GM23338 (cell line): ENCODE measurements at regions not wholly inside any gene's neighbourhood (a gene's known extent, or its start where the extent isn't known, plus 50 kb on each side); places are given as distances from the start of the nearest gene placed in this dataset.

Source experiments
- ATAC-seq: fragments of 200-7000 bp; cut with Tn5 transposase; 3 replicates; pipeline ENCODE4 v1.9.1; 2020
- DNase-seq: peaks from one replicate; pipeline ENCODE4 v3.0.0-alpha.2; 2015; ENCODE audit warnings: low spot score
- H2AFZ ChIP-seq: fragments of 200-600 bp; sonication (generic); 2 replicates; pipeline ENCODE4 v1.8.0; 2016; ENCODE audit warnings: antibody characterized with exemption, mild to moderate bottlenecking, moderate library complexity
- H3F3A ChIP-seq: fragments of 200-600 bp; sonication (generic); replicated peaks from 2 replicates; pipeline ENCODE4 v1.8.0; 2017; ENCODE audit warnings: antibody characterized with exemption, mixed run types, low read depth
- H3K27ac ChIP-seq: fragments of 200-600 bp; sonication (generic); 2 replicates; pipeline ENCODE4 v1.6.1; 2016; ENCODE audit warnings: low read depth
- H3K27me3 ChIP-seq: fragments of 200-600 bp; sonication (generic); 2 replicates; pipeline ENCODE4 v1.8.0; 2016; ENCODE audit warnings: mild to moderate bottlenecking, mixed run types, moderate library complexity; ENCODE audit not compliant: insufficient read depth
- H3K36me3 ChIP-seq: fragments of 200-600 bp; sonication (generic); 2 replicates; pipeline ENCODE4 v1.8.0; 2016; ENCODE audit warnings: mild to moderate bottlenecking; ENCODE audit not compliant: insufficient read depth
- H3K4me1 ChIP-seq: fragments of 200-600 bp; sonication (generic); 2 replicates; pipeline ENCODE4 v1.8.0; 2016; ENCODE audit warnings: mild to moderate bottlenecking, moderate library complexity; ENCODE audit not compliant: insufficient read depth
- H3K4me2 ChIP-seq: fragments of 200-600 bp; sonication (generic); 2 replicates; pipeline ENCODE4 v1.7.1; 2017; ENCODE audit warnings: mixed run types
- H3K4me3 ChIP-seq: fragments of 200-600 bp; sonication (generic); 2 replicates; pipeline ENCODE4 v1.6.1; 2016; ENCODE audit warnings: mixed run types
- H3K79me2 ChIP-seq: fragments of 200-600 bp; sonication (generic); replicated peaks from 2 replicates; pipeline ENCODE4 v1.8.0; 2017; ENCODE audit warnings: mild to moderate bottlenecking; ENCODE audit not compliant: insufficient read depth
- H3K9me2 ChIP-seq: fragments of 200-600 bp; sonication (generic); 2 replicates; pipeline ENCODE4 v1.8.0; 2017; ENCODE audit not compliant: insufficient read depth
- H4K20me1 ChIP-seq: fragments of 200-600 bp; sonication (generic); replicated peaks from 2 replicates; pipeline ENCODE4 v1.8.0; 2017; ENCODE audit warnings: mild to moderate bottlenecking; ENCODE audit not compliant: insufficient read depth
- H3K27ac Mint-ChIP-seq: 2 replicates; pipeline ENCODE4 v1.8.0; 2020; ENCODE audit warnings: inconsistent platforms, mild to moderate bottlenecking, moderate library complexity, mixed read lengths
- H3K27me3 Mint-ChIP-seq: 3 replicates; pipeline ENCODE4 v1.8.0; 2022; ENCODE audit warnings: low read depth, mild to moderate bottlenecking, moderate library complexity, mixed read lengths, inconsistent platforms; ENCODE audit not compliant: insufficient read depth, poor library complexity
- H3K36me3 Mint-ChIP-seq: 3 replicates; pipeline ENCODE4 v1.8.0; 2021; ENCODE audit warnings: low read depth, mild to moderate bottlenecking, inconsistent platforms, moderate library complexity, mixed read lengths
- H3K4me1 Mint-ChIP-seq: 3 replicates; pipeline ENCODE4 v1.8.0; 2020; ENCODE audit warnings: mild to moderate bottlenecking, inconsistent platforms, mixed read lengths
- H3K4me3 Mint-ChIP-seq: 3 replicates; pipeline ENCODE4 v1.8.0; 2021; ENCODE audit warnings: moderate library complexity, mild to moderate bottlenecking, inconsistent platforms, mixed read lengths
- H3K9me3 Mint-ChIP-seq: 3 replicates; pipeline ENCODE4 v1.8.0; 2020; ENCODE audit warnings: moderate library complexity, mild to moderate bottlenecking, inconsistent platforms, mixed read lengths
- EZH2phosphoT487 ChIP-seq: fragments of 200-600 bp; sonication (generic); IDR thresholded peaks from one replicate; pipeline ENCODE4 v1.8.1; 2018; ENCODE audit warnings: antibody characterized with exemption; ENCODE audit not compliant: unreplicated experiment
- JUNB ChIP-seq: IDR thresholded peaks from one replicate; pipeline ENCODE4 v1.6.1; 2016; ENCODE audit warnings: antibody characterized with exemption; ENCODE audit not compliant: unreplicated experiment
- NANOG ChIP-seq: IDR thresholded peaks from 2 replicates; pipeline ENCODE4 v1.6.1; 2016; ENCODE audit warnings: antibody characterized with exemption, borderline replicate concordance
- STAT1 ChIP-seq: IDR thresholded peaks from one replicate; pipeline ENCODE4 v1.6.1; 2016; ENCODE audit warnings: antibody characterized with exemption; ENCODE audit not compliant: unreplicated experiment
- ZNF331 ChIP-seq: fragments of 250-450 bp; sonication (Bioruptor Pico); IDR thresholded peaks from 2 replicates; pipeline ENCODE4 v1.5.0; 2020; ENCODE audit warnings: low read depth, mild to moderate bottlenecking, moderate library complexity
- TF ChIP-seq, protein P1 (sequence below): IDR thresholded peaks from one replicate; pipeline ENCODE4 v1.6.1; 2018; ENCODE audit warnings: antibody characterized with exemption; ENCODE audit not compliant: unreplicated experiment
- TF ChIP-seq, protein P2 (sequence below): IDR thresholded peaks from 2 replicates; pipeline ENCODE4 v1.6.1; 2016; ENCODE audit warnings: antibody characterized with exemption
- TF ChIP-seq, protein P3 (sequence below): fragments of 250-450 bp; sonication (Bioruptor Pico); IDR thresholded peaks from 2 replicates; pipeline ENCODE4 v1.5.0; 2020; ENCODE audit warnings: mild to moderate bottlenecking, moderate library complexity
- TF ChIP-seq, protein P4 (sequence below), 2 experiments: fragments of 200-600 bp in 1 of 2; sonication (generic) in 1 of 2; conservative IDR thresholded peaks; 2 replicates each; pipeline versions ENCODE4 v1.5.1 to v1.6.1; 2016 to 2017; ENCODE audit warnings: antibody characterized with exemption in 2 of 2, low read depth in 2 of 2, mild to moderate bottlenecking in 2 of 2, moderate library complexity in 1 of 2

DNA sequence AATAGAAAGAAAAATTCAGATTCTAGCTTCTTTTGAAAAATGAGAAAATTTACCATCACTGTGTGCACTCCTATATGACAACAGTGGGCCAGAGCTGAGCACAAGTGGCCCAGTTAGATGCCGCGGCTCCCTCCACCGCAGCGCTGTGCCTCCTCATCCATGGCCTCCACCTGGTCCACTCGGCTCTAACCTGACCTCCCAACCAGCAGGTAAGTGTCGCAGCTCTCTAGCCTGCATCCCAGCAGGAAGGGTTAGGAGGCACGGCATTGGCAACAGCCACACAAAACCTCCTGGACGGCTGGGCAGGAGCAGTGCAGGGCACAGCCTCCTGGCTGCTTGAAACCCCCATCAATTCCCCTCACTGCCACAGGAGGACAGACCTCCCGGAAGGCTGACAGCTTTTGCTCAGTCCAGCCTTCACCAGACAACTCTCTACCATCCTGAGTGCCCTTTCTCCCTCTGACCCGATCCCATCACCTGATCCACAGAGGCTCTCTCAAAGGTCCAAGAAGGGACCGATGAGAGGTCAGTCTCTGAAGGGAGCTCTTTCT lies 76.1 kb downstream of the RPL27A start (continued):
- TF ChIP-seq EZH2phosphoT487 (no peak), JUNB (no peak), STAT1 (no peak)
- TF ChIP-seq, protein P1, sequence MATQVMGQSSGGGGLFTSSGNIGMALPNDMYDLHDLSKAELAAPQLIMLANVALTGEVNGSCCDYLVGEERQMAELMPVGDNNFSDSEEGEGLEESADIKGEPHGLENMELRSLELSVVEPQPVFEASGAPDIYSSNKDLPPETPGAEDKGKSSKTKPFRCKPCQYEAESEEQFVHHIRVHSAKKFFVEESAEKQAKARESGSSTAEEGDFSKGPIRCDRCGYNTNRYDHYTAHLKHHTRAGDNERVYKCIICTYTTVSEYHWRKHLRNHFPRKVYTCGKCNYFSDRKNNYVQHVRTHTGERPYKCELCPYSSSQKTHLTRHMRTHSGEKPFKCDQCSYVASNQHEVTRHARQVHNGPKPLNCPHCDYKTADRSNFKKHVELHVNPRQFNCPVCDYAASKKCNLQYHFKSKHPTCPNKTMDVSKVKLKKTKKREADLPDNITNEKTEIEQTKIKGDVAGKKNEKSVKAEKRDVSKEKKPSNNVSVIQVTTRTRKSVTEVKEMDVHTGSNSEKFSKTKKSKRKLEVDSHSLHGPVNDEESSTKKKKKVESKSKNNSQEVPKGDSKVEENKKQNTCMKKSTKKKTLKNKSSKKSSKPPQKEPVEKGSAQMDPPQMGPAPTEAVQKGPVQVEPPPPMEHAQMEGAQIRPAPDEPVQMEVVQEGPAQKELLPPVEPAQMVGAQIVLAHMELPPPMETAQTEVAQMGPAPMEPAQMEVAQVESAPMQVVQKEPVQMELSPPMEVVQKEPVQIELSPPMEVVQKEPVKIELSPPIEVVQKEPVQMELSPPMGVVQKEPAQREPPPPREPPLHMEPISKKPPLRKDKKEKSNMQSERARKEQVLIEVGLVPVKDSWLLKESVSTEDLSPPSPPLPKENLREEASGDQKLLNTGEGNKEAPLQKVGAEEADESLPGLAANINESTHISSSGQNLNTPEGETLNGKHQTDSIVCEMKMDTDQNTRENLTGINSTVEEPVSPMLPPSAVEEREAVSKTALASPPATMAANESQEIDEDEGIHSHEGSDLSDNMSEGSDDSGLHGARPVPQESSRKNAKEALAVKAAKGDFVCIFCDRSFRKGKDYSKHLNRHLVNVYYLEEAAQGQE, result no peak
- TF ChIP-seq, protein P2, sequence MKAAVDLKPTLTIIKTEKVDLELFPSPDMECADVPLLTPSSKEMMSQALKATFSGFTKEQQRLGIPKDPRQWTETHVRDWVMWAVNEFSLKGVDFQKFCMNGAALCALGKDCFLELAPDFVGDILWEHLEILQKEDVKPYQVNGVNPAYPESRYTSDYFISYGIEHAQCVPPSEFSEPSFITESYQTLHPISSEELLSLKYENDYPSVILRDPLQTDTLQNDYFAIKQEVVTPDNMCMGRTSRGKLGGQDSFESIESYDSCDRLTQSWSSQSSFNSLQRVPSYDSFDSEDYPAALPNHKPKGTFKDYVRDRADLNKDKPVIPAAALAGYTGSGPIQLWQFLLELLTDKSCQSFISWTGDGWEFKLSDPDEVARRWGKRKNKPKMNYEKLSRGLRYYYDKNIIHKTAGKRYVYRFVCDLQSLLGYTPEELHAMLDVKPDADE, result no peak

DNA sequence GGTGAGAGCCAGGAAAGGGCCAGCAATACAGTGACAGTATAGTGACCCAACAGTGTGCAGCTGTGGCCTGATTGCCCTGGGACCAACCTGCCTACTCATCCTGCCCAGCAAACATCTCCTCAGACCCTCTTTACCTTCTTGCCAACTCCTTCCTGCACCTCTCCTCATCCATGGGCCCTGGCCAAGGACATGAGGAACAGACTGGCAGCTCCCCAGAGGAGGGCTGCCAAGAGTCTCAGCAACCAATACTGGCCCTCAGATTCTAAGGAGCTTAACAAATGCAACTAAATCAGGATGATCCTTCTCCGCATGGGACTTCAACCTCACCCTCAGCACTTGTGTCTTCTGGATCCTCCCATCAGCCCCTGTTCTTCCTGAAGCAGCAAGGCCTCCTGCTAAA lies 77.0 kb downstream of the RPL27A start:
- Histone ChIP-seq H2AFZ (no peak overlapping the region), H3K9me2 (no peaks in the 10 kb centered on the region), H3K36me3 (no peaks in the 10 kb centered on the region), H3K27ac (no peak overlapping the region), H3K27me3 (no peaks in the 10 kb centered on the region), H3K4me3 (no peak overlapping the region), H3K4me1 (no peaks in the 10 kb centered on the region), H4K20me1 (no peaks in the 10 kb centered on the region), H3F3A (no peaks in the 10 kb centered on the region), H3K79me2 (no peaks in the 10 kb centered on the region), H3K4me2 (no peak overlapping the region)
- DNase-seq (no peak), ATAC-seq (no peak)
- Mint-ChIP-seq H3K27ac (no peak overlapping the region), H3K4me3 (no peak overlapping the region), H3K9me3 (no peaks in the 10 kb centered on the region), H3K4me1 (no peaks in the 10 kb centered on the region), H3K36me3 (no peaks in the 10 kb centered on the region), H3K27me3 (peaks cover 2% of the 10 kb centered on the region)
- TF ChIP-seq NANOG (no peak), ZNF331 (CRISPR knock-in tag) (no peak)
- TF ChIP-seq, protein P3, sequence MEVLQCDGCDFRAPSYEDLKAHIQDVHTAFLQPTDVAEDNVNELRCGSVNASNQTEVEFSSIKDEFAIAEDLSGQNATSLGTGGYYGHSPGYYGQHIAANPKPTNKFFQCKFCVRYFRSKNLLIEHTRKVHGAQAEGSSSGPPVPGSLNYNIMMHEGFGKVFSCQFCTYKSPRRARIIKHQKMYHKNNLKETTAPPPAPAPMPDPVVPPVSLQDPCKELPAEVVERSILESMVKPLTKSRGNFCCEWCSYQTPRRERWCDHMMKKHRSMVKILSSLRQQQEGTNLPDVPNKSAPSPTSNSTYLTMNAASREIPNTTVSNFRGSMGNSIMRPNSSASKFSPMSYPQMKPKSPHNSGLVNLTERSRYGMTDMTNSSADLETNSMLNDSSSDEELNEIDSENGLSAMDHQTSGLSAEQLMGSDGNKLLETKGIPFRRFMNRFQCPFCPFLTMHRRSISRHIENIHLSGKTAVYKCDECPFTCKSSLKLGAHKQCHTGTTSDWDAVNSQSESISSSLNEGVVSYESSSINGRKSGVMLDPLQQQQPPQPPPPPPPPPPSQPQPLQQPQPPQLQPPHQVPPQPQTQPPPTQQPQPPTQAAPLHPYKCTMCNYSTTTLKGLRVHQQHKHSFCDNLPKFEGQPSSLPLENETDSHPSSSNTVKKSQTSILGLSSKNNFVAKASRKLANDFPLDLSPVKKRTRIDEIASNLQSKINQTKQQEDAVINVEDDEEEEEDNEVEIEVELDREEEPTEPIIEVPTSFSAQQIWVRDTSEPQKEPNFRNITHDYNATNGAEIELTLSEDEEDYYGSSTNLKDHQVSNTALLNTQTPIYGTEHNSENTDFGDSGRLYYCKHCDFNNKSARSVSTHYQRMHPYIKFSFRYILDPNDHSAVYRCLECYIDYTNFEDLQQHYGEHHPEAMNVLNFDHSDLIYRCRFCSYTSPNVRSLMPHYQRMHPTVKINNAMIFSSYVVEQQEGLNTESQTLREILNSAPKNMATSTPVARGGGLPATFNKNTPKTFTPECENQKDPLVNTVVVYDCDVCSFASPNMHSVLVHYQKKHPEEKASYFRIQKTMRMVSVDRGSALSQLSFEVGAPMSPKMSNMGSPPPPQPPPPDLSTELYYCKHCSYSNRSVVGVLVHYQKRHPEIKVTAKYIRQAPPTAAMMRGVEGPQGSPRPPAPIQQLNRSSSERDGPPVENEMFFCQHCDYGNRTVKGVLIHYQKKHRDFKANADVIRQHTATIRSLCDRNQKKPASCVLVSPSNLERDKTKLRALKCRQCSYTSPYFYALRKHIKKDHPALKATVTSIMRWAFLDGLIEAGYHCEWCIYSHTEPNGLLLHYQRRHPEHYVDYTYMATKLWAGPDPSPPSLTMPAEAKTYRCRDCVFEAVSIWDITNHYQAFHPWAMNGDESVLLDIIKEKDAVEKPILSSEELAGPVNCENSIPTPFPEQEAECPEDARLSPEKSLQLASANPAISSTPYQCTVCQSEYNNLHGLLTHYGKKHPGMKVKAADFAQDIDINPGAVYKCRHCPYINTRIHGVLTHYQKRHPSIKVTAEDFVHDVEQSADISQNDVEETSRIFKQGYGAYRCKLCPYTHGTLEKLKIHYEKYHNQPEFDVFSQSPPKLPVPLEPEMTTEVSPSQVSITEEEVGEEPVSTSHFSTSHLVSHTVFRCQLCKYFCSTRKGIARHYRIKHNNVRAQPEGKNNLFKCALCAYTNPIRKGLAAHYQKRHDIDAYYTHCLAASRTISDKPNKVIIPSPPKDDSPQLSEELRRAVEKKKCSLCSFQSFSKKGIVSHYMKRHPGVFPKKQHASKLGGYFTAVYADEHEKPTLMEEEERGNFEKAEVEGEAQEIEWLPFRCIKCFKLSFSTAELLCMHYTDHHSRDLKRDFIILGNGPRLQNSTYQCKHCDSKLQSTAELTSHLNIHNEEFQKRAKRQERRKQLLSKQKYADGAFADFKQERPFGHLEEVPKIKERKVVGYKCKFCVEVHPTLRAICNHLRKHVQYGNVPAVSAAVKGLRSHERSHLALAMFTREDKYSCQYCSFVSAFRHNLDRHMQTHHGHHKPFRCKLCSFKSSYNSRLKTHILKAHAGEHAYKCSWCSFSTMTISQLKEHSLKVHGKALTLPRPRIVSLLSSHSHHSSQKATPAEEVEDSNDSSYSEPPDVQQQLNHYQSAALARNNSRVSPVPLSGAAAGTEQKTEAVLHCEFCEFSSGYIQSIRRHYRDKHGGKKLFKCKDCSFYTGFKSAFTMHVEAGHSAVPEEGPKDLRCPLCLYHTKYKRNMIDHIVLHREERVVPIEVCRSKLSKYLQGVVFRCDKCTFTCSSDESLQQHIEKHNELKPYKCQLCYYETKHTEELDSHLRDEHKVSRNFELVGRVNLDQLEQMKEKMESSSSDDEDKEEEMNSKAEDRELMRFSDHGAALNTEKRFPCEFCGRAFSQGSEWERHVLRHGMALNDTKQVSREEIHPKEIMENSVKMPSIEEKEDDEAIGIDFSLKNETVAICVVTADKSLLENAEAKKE (CRISPR knock-in tag), result no peak
- TF ChIP-seq, protein P4, sequence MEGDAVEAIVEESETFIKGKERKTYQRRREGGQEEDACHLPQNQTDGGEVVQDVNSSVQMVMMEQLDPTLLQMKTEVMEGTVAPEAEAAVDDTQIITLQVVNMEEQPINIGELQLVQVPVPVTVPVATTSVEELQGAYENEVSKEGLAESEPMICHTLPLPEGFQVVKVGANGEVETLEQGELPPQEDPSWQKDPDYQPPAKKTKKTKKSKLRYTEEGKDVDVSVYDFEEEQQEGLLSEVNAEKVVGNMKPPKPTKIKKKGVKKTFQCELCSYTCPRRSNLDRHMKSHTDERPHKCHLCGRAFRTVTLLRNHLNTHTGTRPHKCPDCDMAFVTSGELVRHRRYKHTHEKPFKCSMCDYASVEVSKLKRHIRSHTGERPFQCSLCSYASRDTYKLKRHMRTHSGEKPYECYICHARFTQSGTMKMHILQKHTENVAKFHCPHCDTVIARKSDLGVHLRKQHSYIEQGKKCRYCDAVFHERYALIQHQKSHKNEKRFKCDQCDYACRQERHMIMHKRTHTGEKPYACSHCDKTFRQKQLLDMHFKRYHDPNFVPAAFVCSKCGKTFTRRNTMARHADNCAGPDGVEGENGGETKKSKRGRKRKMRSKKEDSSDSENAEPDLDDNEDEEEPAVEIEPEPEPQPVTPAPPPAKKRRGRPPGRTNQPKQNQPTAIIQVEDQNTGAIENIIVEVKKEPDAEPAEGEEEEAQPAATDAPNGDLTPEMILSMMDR (conservative IDR thresholded peaks at IDR 0.05; ENCODE audit: low read depth in 2 of 2), result no peak
- TF ChIP-seq, protein P1, result no peak
